ENCODE measurements at regions not wholly inside any gene's neighbourhood (a gene's known extent, or its start where the extent isn't known, plus 50 kb on each side); places are given as distances from the start of the nearest gene placed in this dataset.

GRCh38 chr11:23490557-23491235 is 630.4 kb upstream of the CCDC179 start:
- DNase-seq = no peak

- no peak for DNase-seq
These were observed 634.7 kb upstream of the CCDC179 start for GRCh38 chr11:23494981-23495380.

GRCh38 chr11:23496340-23496739 is 636.1 kb upstream of the CCDC179 start:
- no peak for DNase-seq

GRCh38 chr11:23497040-23497439 is 636.8 kb upstream of the CCDC179 start:
- DNase-seq = no peak

- DNase-seq = no peak
These were observed 642.1 kb upstream of the CCDC179 start for GRCh38 chr11:23502389-23502788.

DNA sequence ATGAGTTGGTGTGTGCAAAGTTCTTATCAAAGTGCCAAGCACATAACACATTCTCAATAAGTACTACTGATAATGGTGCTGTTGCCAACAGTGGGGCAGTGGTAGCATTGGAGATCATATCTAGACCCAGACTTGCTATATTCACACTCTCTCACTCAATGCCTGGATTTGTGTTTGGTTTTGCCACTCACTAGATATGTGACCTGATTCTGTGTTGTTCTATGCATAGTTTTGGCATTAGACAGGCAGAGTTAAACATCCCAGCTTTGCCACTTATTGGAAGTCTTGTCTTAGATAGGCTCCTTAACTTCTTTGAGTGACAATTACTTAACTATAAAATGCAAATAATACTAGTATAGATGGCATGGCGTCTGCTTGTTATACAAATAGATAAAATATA is 642.6 kb upstream of the CCDC179 start:
- DNase-seq = no peak

GRCh38 chr11:23509023-23509422 is 648.7 kb upstream of the CCDC179 start:
- peak; percentile 59 for DNase-seq

DNA sequence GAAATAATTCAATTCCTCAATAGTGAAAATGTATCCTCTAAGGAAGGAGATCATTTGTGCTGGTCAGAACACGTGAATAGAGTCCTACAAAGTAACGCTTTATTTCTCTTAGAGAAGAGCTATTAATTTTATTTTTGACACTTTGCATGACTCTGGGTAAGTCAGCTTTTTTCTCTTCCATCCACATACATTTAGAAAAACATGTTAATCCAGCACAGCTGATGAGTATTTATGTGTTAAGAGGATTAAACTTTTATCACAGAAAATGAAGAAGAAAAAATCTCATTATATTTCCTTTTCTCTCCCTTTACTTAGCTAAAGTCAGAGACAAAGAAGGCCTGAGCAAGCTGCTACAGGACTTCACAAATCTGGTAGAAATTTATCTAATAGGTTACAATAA is 649.5 kb upstream of the CCDC179 start:
- DNase-seq = no peak

- DNase-seq = no peak
These were observed 658.9 kb upstream of the CCDC179 start for GRCh38 chr11:23519194-23519593.

GRCh38 chr11:23520226-23520960 is 660.1 kb upstream of the CCDC179 start:
- DNase-seq = no peak

- no peak for DNase-seq
These were observed 676.6 kb upstream of the CCDC179 start for GRCh38 chr11:23536907-23537306.

- DNase-seq = no peak
These were observed 679.3 kb upstream of the CCDC179 start for GRCh38 chr11:23539556-23539955.

DNA sequence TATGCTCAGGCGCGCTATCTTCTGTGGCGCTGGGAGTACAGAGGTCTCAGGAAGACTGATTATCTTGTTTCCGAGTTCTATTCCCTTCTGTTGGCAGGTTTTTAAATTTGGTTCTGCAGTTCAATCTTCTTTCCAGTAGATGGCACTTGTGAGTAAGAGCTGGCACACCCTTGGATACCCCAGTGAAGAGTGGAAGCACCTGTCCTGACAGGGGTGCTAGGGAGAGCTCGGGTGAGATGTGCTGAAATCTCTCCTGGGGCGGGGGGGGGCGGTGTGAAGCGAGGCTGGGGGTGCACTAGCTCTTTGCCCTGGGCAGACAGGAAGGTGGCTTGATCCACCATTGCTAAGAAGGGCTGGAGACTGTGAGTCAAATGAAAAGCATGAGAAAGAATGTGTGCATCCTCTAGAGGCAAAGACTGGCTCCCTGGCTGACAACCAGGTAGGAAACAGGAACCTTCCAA is 679.9 kb upstream of the CCDC179 start:
- DNase-seq = no peak

- no peak for DNase-seq
These were observed 681.9 kb upstream of the CCDC179 start for GRCh38 chr11:23542189-23542588.

GRCh38 chr11:23542816-23543215 is 682.5 kb upstream of the CCDC179 start:
- DNase-seq = no peak

DNA sequence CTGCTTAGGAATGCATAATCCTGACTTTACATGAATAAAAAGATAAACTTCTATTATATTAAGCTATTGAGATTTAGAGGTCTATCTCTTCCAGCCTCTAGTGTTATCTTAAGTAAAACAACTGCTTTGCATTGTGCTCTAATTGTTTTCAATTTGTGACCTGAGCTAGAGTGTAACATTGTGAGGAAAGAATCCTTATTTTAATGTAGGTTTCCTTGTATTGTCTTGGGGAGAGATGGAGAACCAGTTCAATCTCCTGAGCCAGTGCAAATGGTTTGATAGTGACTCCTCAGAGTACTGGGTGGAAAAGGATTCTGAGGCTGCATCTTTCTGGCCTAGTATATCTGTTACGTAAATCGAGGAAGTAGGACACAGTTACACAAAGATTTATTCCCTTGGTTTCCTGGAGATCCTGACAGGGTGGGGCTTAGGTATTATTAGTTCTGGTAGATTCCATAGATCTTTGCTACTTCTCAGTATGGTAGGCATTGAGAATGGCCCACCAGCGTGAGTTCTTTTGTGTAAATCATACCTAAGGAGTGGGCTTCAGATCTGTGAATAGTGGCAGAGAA is 683.5 kb upstream of the CCDC179 start:
- DNase-seq = no peak

DNA sequence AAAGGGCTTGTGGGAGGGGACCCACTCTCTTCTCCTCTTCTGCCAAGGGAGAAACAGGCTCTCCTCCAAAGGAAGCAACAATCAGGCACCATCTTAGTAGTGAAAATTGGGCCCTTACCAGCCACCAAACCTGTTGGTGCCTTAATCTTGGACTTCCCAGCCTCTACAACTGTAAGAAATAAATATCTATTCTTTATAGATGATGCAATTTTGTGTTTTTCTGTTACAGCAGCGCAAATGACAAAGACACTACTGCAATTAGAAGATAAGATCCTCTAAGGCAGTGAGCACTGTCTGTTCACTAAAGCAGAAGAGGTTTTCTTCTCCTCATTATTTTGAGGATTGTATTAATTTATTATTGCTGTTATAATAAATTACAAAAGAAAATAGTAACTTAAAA is 691.4 kb upstream of the CCDC179 start:
- no peak for DNase-seq

DNA sequence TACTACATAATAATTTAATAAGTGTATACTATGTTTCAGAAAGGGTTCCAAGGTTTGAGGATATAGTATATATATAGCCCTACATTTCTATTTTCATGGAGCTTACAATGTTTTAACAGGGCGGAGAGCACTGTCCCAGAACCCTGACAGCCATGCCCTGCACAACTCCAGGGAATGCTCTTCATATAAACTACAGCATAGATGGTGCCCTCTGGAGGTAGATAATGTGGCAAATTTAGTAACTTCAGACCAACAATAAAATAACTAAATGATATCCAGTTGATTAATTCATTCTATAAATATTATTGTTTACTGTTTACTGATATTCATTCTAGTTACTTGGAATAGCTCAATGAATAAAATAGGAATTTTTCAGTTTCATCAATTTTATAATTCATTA is 693.7 kb upstream of the CCDC179 start:
- no peak for DNase-seq

DNA sequence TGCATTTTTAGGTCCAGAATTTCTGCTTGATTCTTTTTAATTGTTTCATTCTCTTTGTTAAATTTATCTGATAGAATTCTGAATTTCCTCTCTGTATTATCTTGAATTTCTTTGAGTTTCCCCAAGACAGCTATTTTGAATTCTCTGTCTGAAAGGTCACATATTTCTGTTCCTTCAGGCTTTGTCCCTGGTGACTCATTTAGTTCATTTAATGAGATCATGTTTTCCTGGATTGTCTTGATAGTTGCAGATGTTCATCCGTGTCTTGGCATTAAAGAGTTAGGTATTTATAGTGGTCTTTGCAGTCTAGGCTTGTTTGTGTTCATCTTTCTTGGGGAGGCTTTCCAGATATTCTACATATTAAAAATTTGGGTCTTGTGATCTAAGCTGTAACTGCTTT is 694.8 kb upstream of the CCDC179 start:
- DNase-seq = no peak

DNA sequence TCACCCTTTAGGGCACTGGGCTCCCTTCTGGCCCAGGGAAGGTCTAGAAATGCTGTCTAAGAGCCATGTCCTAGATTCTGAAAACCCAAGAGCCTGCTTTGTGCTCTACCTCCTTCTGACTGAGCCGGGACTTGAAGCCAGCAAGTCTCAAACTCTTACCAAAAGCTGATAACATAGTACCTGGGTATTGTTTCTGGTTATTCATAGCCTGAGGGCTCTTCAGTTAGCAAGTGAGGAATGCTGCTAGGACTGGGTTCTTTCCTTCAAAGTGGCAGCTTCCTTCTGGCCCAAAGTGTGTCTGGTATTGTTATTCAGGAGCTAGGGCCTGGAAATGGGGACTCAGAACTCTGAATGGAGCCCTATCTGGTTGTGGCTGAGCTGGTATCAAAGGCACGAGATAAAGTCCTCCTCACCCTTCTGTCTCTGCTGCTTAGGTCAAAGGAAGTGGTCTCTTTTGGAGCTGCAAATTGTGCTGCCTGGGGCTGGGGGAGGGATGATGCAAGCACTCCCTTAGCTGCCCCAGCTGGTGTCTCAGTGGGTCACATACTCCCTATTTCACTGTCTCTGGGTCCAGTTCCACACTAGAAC is 696.0 kb upstream of the CCDC179 start:
- DNase-seq = no peak

- DNase-seq = no peak
These were observed 703.3 kb upstream of the CCDC179 start for GRCh38 chr11:23563591-23563990.

DNA sequence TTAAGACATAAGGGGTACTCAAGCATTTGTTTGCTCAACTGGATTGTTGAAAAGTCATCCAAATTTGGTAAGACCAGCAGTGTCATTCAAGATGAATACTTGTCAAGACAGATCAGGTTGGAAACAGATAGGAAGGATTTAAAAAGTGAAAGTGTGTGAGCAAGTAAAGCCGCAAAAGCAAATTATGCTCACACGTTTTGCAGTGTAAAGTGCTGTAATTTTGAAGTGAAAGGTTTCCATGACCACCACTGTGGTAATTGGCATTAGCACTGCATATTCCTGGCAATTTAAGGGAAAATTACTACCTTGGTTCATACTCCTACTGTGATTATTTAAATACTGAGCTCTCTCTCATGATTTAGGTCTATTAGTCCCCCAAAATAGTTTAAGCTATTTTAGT is 704.1 kb upstream of the CCDC179 start:
- peak; percentile 81 for DNase-seq

GRCh38 chr11:23569134-23569533 is 708.9 kb upstream of the CCDC179 start:
- DNase-seq = no peak

DNA sequence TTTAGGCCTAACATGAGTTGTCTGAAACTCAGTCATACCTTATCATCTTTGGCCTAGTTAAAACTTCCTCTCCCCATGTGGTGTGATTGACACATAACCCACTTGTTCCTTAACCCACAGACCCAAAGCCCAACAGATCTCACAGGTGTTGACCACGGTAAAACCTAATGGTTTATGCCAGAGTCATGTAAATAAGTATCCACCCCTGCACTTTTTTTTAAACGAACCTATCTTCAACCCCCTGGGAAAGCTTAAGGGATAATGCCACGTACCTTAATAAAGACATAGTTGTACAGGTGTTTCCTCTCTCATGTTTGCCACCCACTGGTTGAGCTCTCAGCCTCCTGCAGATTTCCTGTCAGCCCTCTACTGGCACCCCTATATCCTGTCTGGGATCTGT is 709.3 kb upstream of the CCDC179 start:
- no peak for DNase-seq

All from DMS79 treated with DMSO at 0.1 percent for 48 hours (cell line).